Panc1 (cell line): ENCODE measurements at regions not wholly inside any gene's neighbourhood (a gene's known extent, or its start where the extent isn't known, plus 50 kb on each side); places are given as distances from the start of the nearest gene placed in this dataset.

Experiments
- CTCF ChIP-seq: fragments of 450-650 bp; IDR thresholded peaks from 2 replicates; pipeline ENCODE4 v1.5.1; 2017; ENCODE audit warnings: mild to moderate bottlenecking
- POLR2AphosphoS5 ChIP-seq: IDR thresholded peaks from 2 replicates; pipeline ENCODE4 v1.6.1; 2012; ENCODE audit warnings: mild to moderate bottlenecking, low read depth, low read length, moderate library complexity
- REST ChIP-seq, 2 experiments: IDR thresholded peaks; 2 replicates each; pipeline ENCODE4 v1.6.1; 2011 to 2012; ENCODE audit warnings: low read depth in 2 of 2, control low read depth in 1 of 2, low read length in 1 of 2, mild to moderate bottlenecking in 1 of 2, moderate library complexity in 1 of 2; ENCODE audit not compliant: insufficient read depth in 1 of 2
- SIN3A ChIP-seq: IDR thresholded peaks from 2 replicates; pipeline ENCODE4 v1.6.1; 2012; ENCODE audit warnings: low read depth, mild to moderate bottlenecking, low read length, moderate library complexity, borderline replicate concordance; ENCODE audit not compliant: insufficient read depth
- TCF7L2 ChIP-seq: IDR thresholded peaks from 2 replicates; pipeline ENCODE4 v1.6.1; 2011; ENCODE audit warnings: mild to moderate bottlenecking, low read depth, low read length, inconsistent platforms

GRCh38 chr7:68458010-68458908 lies 1140.0 kb upstream of the AUTS2 start:
- TF ChIP-seq POLR2AphosphoS5 (no peak), CTCF (no peak), REST (IDR thresholded peaks at IDR 0.05; ENCODE audit: insufficient read depth in 1 of 2, low read depth in 2 of 2, low read length in 1 of 2) (no peak), SIN3A (no peak), TCF7L2 (no peak)
